PC-3 (cell line): ENCODE measurements at regions not wholly inside any gene's neighbourhood (a gene's known extent, or its start where the extent isn't known, plus 50 kb on each side); places are given as distances from the start of the nearest gene placed in this dataset.

ENCODE experiments used
- ATAC-seq: fragments of 200-7000 bp; cut with Tn5 transposase; 2 replicates; pipeline ENCODE4 v1.9.1; 2020; ENCODE audit warnings: mild to moderate bottlenecking, moderate library complexity
- BruUV-seq: library from RNA; stranded (reverse); fragments of 400-500 nt; replicated peaks from 2 replicates; lab custom pipeline; 2021; lab: Mats Ljungman, UMichigan
- CTCF ChIA-PET: fragments of 300-600 bp; sonication (Branson Sonifier 250); formaldehyde crosslinking; loops from one replicate; lab custom pipeline; 2022; ENCODE audit warnings: antibody characterized with exemption; lab: Charles Lee
- POLR2A ChIA-PET: fragments of 300-600 bp; sonication (Branson Sonifier 250); formaldehyde crosslinking; loops from one replicate; lab custom pipeline; 2022; ENCODE audit warnings: antibody characterized with exemption; ENCODE audit not compliant: unreplicated experiment; lab: Charles Lee
- DNase-seq: peaks from one replicate; pipeline ENCODE4 v3.0.0-alpha.2; 2015
- H2AFZ ChIP-seq: fragments of 300-600 bp; sonication (generic); 2 replicates; pipeline ENCODE4 v1.6.0; 2016; ENCODE audit warnings: antibody characterized with exemption, low read length
- H3F3A ChIP-seq: fragments of 300-600 bp; sonication (generic); one replicate; pipeline ENCODE4 v1.6.0; 2017; ENCODE audit warnings: antibody characterized with exemption, low read length, control low read depth, mild to moderate bottlenecking; ENCODE audit not compliant: unreplicated experiment
- H3K27ac ChIP-seq: fragments of 300-600 bp; sonication (generic); 2 replicates; pipeline ENCODE4 v1.5.1; 2016; ENCODE audit warnings: mild to moderate bottlenecking, low read length
- H3K27me3 ChIP-seq: fragments of 300-600 bp; sonication (generic); 2 replicates; pipeline ENCODE4 v1.6.1; 2016; ENCODE audit warnings: low read length, mixed read lengths
- H3K36me3 ChIP-seq: fragments of 300-600 bp; sonication (generic); 2 replicates; pipeline ENCODE4 v1.6.1; 2016; ENCODE audit warnings: low read depth, mixed run types, low read length, mixed read lengths
- H3K4me1 ChIP-seq: fragments of 300-600 bp; sonication (generic); 2 replicates; pipeline ENCODE4 v1.5.1; 2016; ENCODE audit warnings: low read length; ENCODE audit not compliant: insufficient read depth
- H3K4me2 ChIP-seq: fragments of 300-600 bp; sonication (generic); 2 replicates; pipeline ENCODE4 v1.6.0; 2016; ENCODE audit warnings: low read length
- H3K4me3 ChIP-seq: fragments of 300-600 bp; sonication (generic); 2 replicates; pipeline ENCODE4 v1.5.1; 2016; ENCODE audit warnings: mild to moderate bottlenecking, low read length, mixed read lengths
- H3K79me2 ChIP-seq: fragments of 300-600 bp; sonication (generic); 2 replicates; pipeline ENCODE4 v1.6.1; 2017; ENCODE audit warnings: low read length, mixed read lengths
- H3K9ac ChIP-seq: fragments of 300-600 bp; sonication (generic); 2 replicates; pipeline ENCODE4 v1.6.0; 2016; ENCODE audit warnings: mild to moderate bottlenecking, low read length
- H3K9me2 ChIP-seq: fragments of 300-600 bp; sonication (generic); replicated peaks from 2 replicates; pipeline ENCODE4 v1.6.1; 2016; ENCODE audit warnings: mixed run types, low read length, mixed read lengths
- H3K9me3 ChIP-seq: fragments of 300-600 bp; sonication (generic); 2 replicates; pipeline ENCODE4 v1.6.1; 2016; ENCODE audit warnings: low read length, mixed read lengths
- H4K20me1 ChIP-seq: fragments of 300-600 bp; sonication (generic); 2 replicates; pipeline ENCODE4 v1.6.1; 2016; ENCODE audit warnings: low read length, mixed read lengths
- EZH2 ChIP-seq: fragments of 300-600 bp; sonication (generic); IDR thresholded peaks from one replicate; pipeline ENCODE4 v1.6.1; 2017; ENCODE audit warnings: antibody characterized with exemption, mild to moderate bottlenecking, low read length; ENCODE audit not compliant: unreplicated experiment
- EZH2phosphoT487 ChIP-seq: fragments of 300-600 bp; sonication (generic); IDR thresholded peaks from 2 replicates; pipeline ENCODE4 v1.6.1; 2018; ENCODE audit warnings: mild to moderate bottlenecking, antibody characterized with exemption, low read length, borderline replicate concordance
- intact Hi-C: fragments of 100-400 bp; cut with micrococcal nuclease; formaldehyde crosslinking; loops from 2 replicates; pipeline ENCODE4 v1.9.0; 2023
- TF ChIP-seq, protein P1 (sequence below): fragments of 300-600 bp; sonication (generic); conservative IDR thresholded peaks from 2 replicates; pipeline ENCODE4 v1.5.1; 2017; ENCODE audit warnings: antibody characterized with exemption, low read depth, mild to moderate bottlenecking, low read length

DNA sequence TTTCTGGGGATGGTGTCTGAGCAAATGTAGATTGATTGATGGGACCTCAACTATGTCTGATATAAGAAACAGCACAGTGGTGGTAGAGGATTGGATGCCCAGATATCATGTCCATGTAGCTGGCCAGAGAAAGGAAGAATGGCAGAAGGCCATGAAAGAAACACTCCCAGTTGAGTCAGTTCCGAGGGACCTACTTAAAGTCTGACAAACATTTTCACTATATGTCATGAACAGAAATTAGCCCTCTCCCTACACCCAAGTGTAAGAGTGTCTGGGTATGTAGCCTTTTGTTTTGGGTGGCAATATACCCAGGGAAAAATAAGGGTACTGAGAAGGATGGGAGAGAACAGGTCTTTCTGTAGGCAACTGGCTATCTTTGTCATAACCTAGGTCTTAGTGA lies 434.2 kb downstream of the BCKDHB start:
- Histone ChIP-seq H2AFZ (0 out of 2 replicates have a peak overlapping the region, but pooled peaks have one; percentile 8), H3K4me2 (peak overlapping the region; percentile 74), H4K20me1 (no peaks in the 10 kb centered on the region), H3K36me3 (no peaks in the 10 kb centered on the region), H3K4me3 (peak overlapping the region; percentile 35; the same call in 1 of the 2 replicates), H3F3A (no peaks in the 10 kb centered on the region), H3K9me2 (no peaks in the 10 kb centered on the region), H3K9me3 (no peaks in the 10 kb centered on the region), H3K9ac (peak overlapping the region; percentile 74), H3K27me3 (no peaks in the 10 kb centered on the region), H3K27ac (peak overlapping the region; percentile 99), H3K79me2 (no peaks in the 10 kb centered on the region), H3K4me1 (peaks cover 38% of the 10 kb centered on the region)
- intact Hi-C loops, result loop anchor here (5.0 kb wide), 1 partner anchor 203 kb away; no protein-coding TSS in a partner anchor
- ChIA-PET POLR2A (no interaction called here), CTCF (no interaction called here)
- peak; percentile 68 for ATAC-seq
- TF ChIP-seq EZH2phosphoT487, result no peak
- TF ChIP-seq, protein P1, sequence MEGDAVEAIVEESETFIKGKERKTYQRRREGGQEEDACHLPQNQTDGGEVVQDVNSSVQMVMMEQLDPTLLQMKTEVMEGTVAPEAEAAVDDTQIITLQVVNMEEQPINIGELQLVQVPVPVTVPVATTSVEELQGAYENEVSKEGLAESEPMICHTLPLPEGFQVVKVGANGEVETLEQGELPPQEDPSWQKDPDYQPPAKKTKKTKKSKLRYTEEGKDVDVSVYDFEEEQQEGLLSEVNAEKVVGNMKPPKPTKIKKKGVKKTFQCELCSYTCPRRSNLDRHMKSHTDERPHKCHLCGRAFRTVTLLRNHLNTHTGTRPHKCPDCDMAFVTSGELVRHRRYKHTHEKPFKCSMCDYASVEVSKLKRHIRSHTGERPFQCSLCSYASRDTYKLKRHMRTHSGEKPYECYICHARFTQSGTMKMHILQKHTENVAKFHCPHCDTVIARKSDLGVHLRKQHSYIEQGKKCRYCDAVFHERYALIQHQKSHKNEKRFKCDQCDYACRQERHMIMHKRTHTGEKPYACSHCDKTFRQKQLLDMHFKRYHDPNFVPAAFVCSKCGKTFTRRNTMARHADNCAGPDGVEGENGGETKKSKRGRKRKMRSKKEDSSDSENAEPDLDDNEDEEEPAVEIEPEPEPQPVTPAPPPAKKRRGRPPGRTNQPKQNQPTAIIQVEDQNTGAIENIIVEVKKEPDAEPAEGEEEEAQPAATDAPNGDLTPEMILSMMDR, result no peak
- DNase-seq, result peak; percentile 67
- TSS peak; percentile 97 for BruUV-seq

DNA sequence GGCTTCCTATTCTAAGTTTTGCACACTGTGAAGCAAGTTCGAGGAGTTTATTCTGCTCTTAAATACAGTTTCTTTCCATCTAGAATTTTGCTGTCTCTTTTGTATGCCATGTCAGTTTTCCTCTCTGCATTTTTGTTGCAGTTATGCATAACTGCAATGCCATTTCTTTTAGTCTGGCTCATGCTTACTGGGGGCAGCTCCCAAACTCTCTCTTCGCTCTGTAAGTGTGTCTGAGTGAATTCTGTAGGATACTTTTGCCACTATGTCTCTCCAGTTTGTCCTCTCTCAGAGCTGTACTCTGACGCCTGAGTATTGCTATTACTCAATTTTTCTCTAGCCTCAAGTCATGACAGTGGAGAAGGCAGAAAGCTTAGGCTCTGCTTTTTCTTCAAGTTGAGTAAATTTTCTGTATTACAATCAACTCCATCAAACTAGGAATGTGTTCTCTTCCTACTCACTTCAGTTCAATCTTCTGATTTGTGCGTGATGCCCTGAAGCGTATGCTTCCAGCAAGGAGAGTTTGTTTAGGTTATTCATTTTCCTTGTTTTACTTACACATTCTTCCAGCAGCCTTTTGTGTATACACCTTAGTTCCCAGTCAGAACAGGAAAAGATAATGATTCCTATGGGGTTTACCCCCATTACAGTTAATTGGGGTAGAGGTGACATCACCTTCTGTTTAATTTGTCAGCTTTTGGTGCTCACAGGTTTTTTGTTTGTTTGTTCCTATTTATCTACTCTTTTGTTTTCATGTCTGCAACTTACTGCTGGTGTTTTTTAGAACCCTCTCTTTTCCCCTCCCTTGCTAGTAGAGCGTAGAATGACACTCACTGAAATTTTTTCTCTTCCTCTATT lies 430.9 kb downstream of the BCKDHB start:
- Histone ChIP-seq H3K36me3 (no peaks in the 10 kb centered on the region), H2AFZ (no peak overlapping the region), H4K20me1 (no peaks in the 10 kb centered on the region), H3K27ac (no peak overlapping the region), H3K9ac (no peak overlapping the region), H3K4me1 (peaks cover 28% of the 10 kb centered on the region), H3K4me2 (no peak overlapping the region), H3F3A (no peaks in the 10 kb centered on the region), H3K9me2 (no peaks in the 10 kb centered on the region), H3K9me3 (no peaks in the 10 kb centered on the region), H3K27me3 (no peaks in the 10 kb centered on the region), H3K4me3 (no peak overlapping the region), H3K79me2 (no peaks in the 10 kb centered on the region)
- DNase-seq (no peak), ATAC-seq (no peak)
- intact Hi-C loops, result no loop called here
- ChIA-PET CTCF (no interaction called here), POLR2A (interaction anchor here (0.5 kb wide), 1 partner anchor 1289 kb away, joined by 3 read pairs; no protein-coding TSS in a partner anchor)
- no TSS peak for BruUV-seq
- TF ChIP-seq EZH2, result no peak
- TF ChIP-seq EZH2phosphoT487, result no peak
- TF ChIP-seq, protein P1, result no peak

DNA sequence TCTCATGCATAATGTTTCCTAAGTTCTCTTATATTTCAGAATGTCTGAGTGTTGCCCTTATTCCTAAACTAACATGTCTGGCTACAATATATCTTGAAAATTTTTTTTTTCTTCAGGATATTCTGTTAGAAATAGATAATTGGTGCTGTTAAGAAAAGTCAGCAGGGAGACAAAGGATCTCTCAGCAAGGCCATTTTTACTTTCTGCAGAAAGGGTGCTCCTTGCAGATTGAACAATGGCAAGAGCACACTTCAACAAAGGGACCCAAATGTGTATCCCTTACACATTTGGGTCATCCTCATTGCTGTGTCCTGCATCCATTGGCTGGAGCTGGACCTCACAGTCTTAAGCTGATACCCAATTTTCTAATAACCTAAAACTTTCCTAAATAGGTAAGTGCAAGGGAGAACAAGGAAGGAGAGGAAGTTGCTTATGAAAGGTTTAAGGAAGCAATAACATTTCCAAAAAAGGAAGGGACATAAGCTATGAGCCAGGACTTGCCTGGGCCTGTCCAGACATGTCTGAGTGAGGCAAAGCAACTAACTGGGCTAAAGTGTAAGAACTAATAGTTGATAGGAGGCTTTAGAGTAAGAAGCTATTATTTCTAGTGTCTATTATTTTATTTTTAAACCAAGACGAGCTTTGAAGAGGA lies 429.6 kb downstream of the BCKDHB start:
- POLR2A ChIA-PET, result no interaction called here
- intact Hi-C loops, result no loop called here
- CTCF ChIA-PET, result no interaction called here
- Histone ChIP-seq H3K4me1 (peaks cover 17% of the 10 kb centered on the region), H3F3A (no peaks in the 10 kb centered on the region), H3K9me3 (no peaks in the 10 kb centered on the region), H3K4me2 (no peak overlapping the region), H4K20me1 (no peaks in the 10 kb centered on the region), H3K79me2 (no peaks in the 10 kb centered on the region), H3K9ac (no peak overlapping the region), H2AFZ (no peak overlapping the region), H3K27ac (no peak overlapping the region), H3K27me3 (no peaks in the 10 kb centered on the region), H3K4me3 (no peak overlapping the region), H3K9me2 (no peaks in the 10 kb centered on the region), H3K36me3 (no peaks in the 10 kb centered on the region)
- ATAC-seq (no peak), DNase-seq (no peak)
- BruUV-seq, result no TSS peak
- no peak for TF ChIP-seq EZH2phosphoT487
- no peak for TF ChIP-seq EZH2
- TF ChIP-seq, protein P1, result no peak
